IMR-90 (cell line): ENCODE measurements at regions not wholly inside any gene's neighbourhood (a gene's known extent, or its start where the extent isn't known, plus 50 kb on each side); places are given as distances from the start of the nearest gene placed in this dataset.

Experiments
- ATAC-seq: fragments of 200-7000 bp; cut with Tn5 transposase; 2 replicates; pipeline ENCODE4 v1.9.1; 2020; ENCODE audit warnings: low read depth, mild to moderate bottlenecking, moderate library complexity
- BruUV-seq: library from RNA; stranded (reverse); fragments of 400-500 nt; replicated peaks from 2 replicates; lab custom pipeline; 2021; lab: Mats Ljungman, UMichigan
- CTCF ChIA-PET: fragments of 300-600 bp; formaldehyde crosslinking; extraction: SDS; loops from one replicate; lab custom pipeline; 2021; ENCODE audit warnings: antibody characterized with exemption; lab: Yijun Ruan, JAX
- POLR2A ChIA-PET: fragments of 300-600 bp; sonication (Branson Sonifier 250); formaldehyde crosslinking; loops from one replicate; lab custom pipeline; 2022; ENCODE audit warnings: antibody characterized with exemption; ENCODE audit not compliant: unreplicated experiment; lab: Charles Lee
- DNase-seq: peaks from one replicate; pipeline ENCODE4 v3.0.0; 2013
- H2AFZ ChIP-seq: replicated peaks from 2 replicates; pipeline ENCODE3; 2013; ENCODE audit warnings: low read length, mild to moderate bottlenecking; ENCODE audit not compliant: poor library complexity
- H2AK5ac ChIP-seq: 2 replicates; pipeline ENCODE4 v1.6.1; 2013; ENCODE audit warnings: low read depth, low read length, inconsistent platforms
- H2AK9ac ChIP-seq: replicated peaks from 2 replicates; pipeline ENCODE3; 2013; ENCODE audit warnings: mild to moderate bottlenecking, low read depth, low read length, moderate library complexity; ENCODE audit not compliant: poor library complexity
- H2BK120ac ChIP-seq: 2 replicates; pipeline ENCODE4 v1.6.1; 2013; ENCODE audit warnings: low read depth, low read length, inconsistent platforms
- H2BK15ac ChIP-seq: 3 replicates; pipeline ENCODE4 v1.6.1; 2013; ENCODE audit warnings: low read depth, low read length, inconsistent platforms
- H2BK20ac ChIP-seq: 2 replicates; pipeline ENCODE4 v1.6.1; 2013; ENCODE audit warnings: low read depth, mild to moderate bottlenecking, inconsistent platforms, low read length, moderate library complexity
- H2BK5ac ChIP-seq: 2 replicates; pipeline ENCODE4 v1.6.1; 2013; ENCODE audit warnings: mild to moderate bottlenecking, low read depth, low read length, inconsistent platforms; ENCODE audit not compliant: poor library complexity, severe bottlenecking
- H3K14ac ChIP-seq: replicated peaks from 2 replicates; pipeline ENCODE4 v1.6.1; 2013; ENCODE audit warnings: low read depth, low read length, inconsistent platforms
- H3K18ac ChIP-seq: 2 replicates; pipeline ENCODE4 v1.6.1; 2013; ENCODE audit warnings: low read depth, low read length, control low read depth
- H3K23ac ChIP-seq: 2 replicates; pipeline ENCODE4 v1.6.1; 2013; ENCODE audit warnings: low read depth, low read length, inconsistent platforms
- H3K27ac ChIP-seq: 2 replicates; pipeline ENCODE4 v1.5.1; 2013; ENCODE audit warnings: mild to moderate bottlenecking, control low read depth, low read length; ENCODE audit not compliant: insufficient read depth
- H3K27me3 ChIP-seq: 2 replicates; pipeline ENCODE4 v1.6.1; 2013; ENCODE audit warnings: low read length; ENCODE audit not compliant: control insufficient read depth, insufficient read depth
- H3K36me3 ChIP-seq: 2 replicates; pipeline ENCODE4 v1.6.1; 2013; ENCODE audit warnings: low read length, mixed read lengths; ENCODE audit not compliant: control insufficient read depth, insufficient read depth
- H3K4ac ChIP-seq: 2 replicates; pipeline ENCODE4 v1.6.1; 2013; ENCODE audit warnings: low read depth, low read length, inconsistent platforms
- H3K4me1 ChIP-seq: 2 replicates; pipeline ENCODE4 v1.6.1; 2013; ENCODE audit warnings: low read length, mixed read lengths; ENCODE audit not compliant: control insufficient read depth, insufficient read depth
- H3K4me2 ChIP-seq: 2 replicates; pipeline ENCODE4 v1.6.1; 2013; ENCODE audit warnings: low read depth, mild to moderate bottlenecking, control low read depth, low read length, moderate library complexity
- H3K4me3 ChIP-seq: 2 replicates; pipeline ENCODE4 v1.5.1; 2013; ENCODE audit warnings: low read depth, mild to moderate bottlenecking, control low read depth, low read length, moderate library complexity; ENCODE audit not compliant: insufficient read depth
- H3K56ac ChIP-seq: 2 replicates; pipeline ENCODE4 v1.6.1; 2013; ENCODE audit warnings: low read length, inconsistent platforms; ENCODE audit not compliant: insufficient read depth; ENCODE audit errors: extremely low read depth
- H3K79me1 ChIP-seq, 2 experiments: 2 replicates each; pipeline ENCODE4 v1.6.1; 2013; ENCODE audit warnings: low read length in 2 of 2, inconsistent platforms in 1 of 2, low read depth in 1 of 2
- H3K9ac ChIP-seq: 2 replicates; pipeline ENCODE4 v1.6.1; 2013; ENCODE audit warnings: low read depth, low read length, control low read depth
- H3K9me1 ChIP-seq: 2 replicates; pipeline ENCODE4 v1.6.1; 2013; ENCODE audit warnings: low read length, inconsistent platforms; ENCODE audit not compliant: insufficient read depth
- H3K9me3 ChIP-seq: 2 replicates; pipeline ENCODE4 v1.6.1; 2013; ENCODE audit warnings: low read length; ENCODE audit not compliant: control insufficient read depth, insufficient read depth
- H4K20me1 ChIP-seq: 2 replicates; pipeline ENCODE4 v1.6.1; 2013; ENCODE audit warnings: low read length, inconsistent platforms; ENCODE audit not compliant: insufficient read depth
- H4K5ac ChIP-seq: 2 replicates; pipeline ENCODE4 v1.6.1; 2013; ENCODE audit warnings: mild to moderate bottlenecking, low read depth, low read length, control low read depth
- H4K8ac ChIP-seq, 2 experiments: 2 replicates each; pipeline ENCODE4 v1.6.1; 2013; ENCODE audit warnings: low read depth in 2 of 2, low read length in 2 of 2, control low read depth in 1 of 2, inconsistent platforms in 1 of 2
- H4K91ac ChIP-seq: 2 replicates; pipeline ENCODE4 v1.6.1; 2013; ENCODE audit warnings: low read depth, low read length, inconsistent platforms; ENCODE audit not compliant: insufficient read depth
- BHLHE40 ChIP-seq: fragments of 150-350 bp; IDR thresholded peaks from 2 replicates; pipeline ENCODE4 v1.6.1; 2016; ENCODE audit warnings: mild to moderate bottlenecking, low read depth, low read length
- CEBPB ChIP-seq: IDR thresholded peaks from 2 replicates; pipeline ENCODE4 v1.6.1; 2012; ENCODE audit warnings: low read depth, low read length, improper control_type of control experiment
- FOS ChIP-seq: fragments of 150-350 bp; IDR thresholded peaks from 2 replicates; pipeline ENCODE4 v1.6.1; 2016; ENCODE audit warnings: low read depth, low read length
- MXI1 ChIP-seq: IDR thresholded peaks from 2 replicates; pipeline ENCODE4 v1.6.1; 2012; ENCODE audit warnings: low read depth, mild to moderate bottlenecking, low read length, moderate library complexity, borderline replicate concordance
- dilution Hi-C: fragments of 300-500 bp; cut with HindIII; formaldehyde crosslinking; loops from one replicate; pipeline ENCODE4 v1.14.3; 2018; ENCODE audit warnings: low sequenced_read_pairs; ENCODE audit not compliant: unreplicated experiment
- in situ Hi-C: fragments of 300-500 bp; cut with MboI; formaldehyde crosslinking; loops from 3 replicates; pipeline ENCODE4 v1.14.3; 2019; ENCODE audit warnings: low sequenced_read_pairs, inconsistent platforms, mixed read lengths
- intact Hi-C: fragments of 100-400 bp; cut with micrococcal nuclease; formaldehyde crosslinking; loops from 2 replicates; pipeline ENCODE4 v1.10.0; 2022

GRCh38 chr1:78340006-78340405, 150.8 kb upstream of the PTGFR start:
- Histone ChIP-seq H2BK20ac (peak overlapping the region; percentile 83), H2AFZ (no peak overlapping the region), H3K4me1 (peaks cover 7% of the 10 kb centered on the region; the same call in 1 of the 2 replicates), H3K56ac (peak overlapping the region; percentile 27; the same call in 1 of the 2 replicates), H3K4me2 (no peak overlapping the region; the same call in 1 of the 2 replicates), H2AK5ac (no peak overlapping the region), H2BK5ac (peak overlapping the region; percentile 97), H3K18ac (no peak overlapping the region; the same call in 1 of the 2 replicates), H2BK120ac (peak overlapping the region; percentile 78), H4K20me1 (no peaks in the 10 kb centered on the region), H4K5ac (no peak overlapping the region; the same call in 1 of the 2 replicates), H4K91ac (peak overlapping the region; percentile 51; the same call in 1 of the 2 replicates), H3K79me1 (no peaks in the 10 kb centered on the region), H3K9ac (no peak overlapping the region), H3K27me3 (no peaks in the 10 kb centered on the region), H2AK9ac (no peak overlapping the region), H3K4ac (peak overlapping the region; percentile 77; the same call in 1 of the 2 replicates), H4K8ac (peak overlapping the region in 1 of 2 experiments; percentile 75; a peak in 2 of 4 replicates), H3K23ac (no peak overlapping the region), H3K14ac (peak overlapping the region; percentile 61; the same call in 1 of the 2 replicates), H3K9me1 (peaks cover 5% of the 10 kb centered on the region; the same call in 1 of the 2 replicates), H3K9me3 (no peaks in the 10 kb centered on the region), H3K27ac (no peak overlapping the region; the same call in 1 of the 2 replicates), H3K4me3 (no peak overlapping the region), H2BK15ac (peak overlapping the region; percentile 64; the same call in 1 of the 3 replicates), H3K36me3 (no peaks in the 10 kb centered on the region)
- in situ Hi-C loops (no loop called here), intact Hi-C loops (loop anchor here (10.0 kb wide), 2 partner anchors 195 to 265 kb away; no protein-coding TSS in a partner anchor), dilution Hi-C loops (no loop called here)
- TF ChIP-seq MXI1, result no peak
- TF ChIP-seq BHLHE40, result no peak; the same call in 1 of the 2 replicates
- TF ChIP-seq CEBPB, result no peak; the same call in 1 of the 2 replicates
- TF ChIP-seq FOS, result peak; percentile 88
- peak; percentile 88 for DNase-seq
- ChIA-PET POLR2A (no interaction called here), CTCF (interaction anchor here (1.1 kb wide), 2 partner anchors 12 to 266 kb away, joined by 3 to 4 read pairs; no protein-coding TSS in a partner anchor)
- no TSS peak for BruUV-seq
- peak; percentile 83 for ATAC-seq
